NCI-H1105 (cell line): ENCODE measurements at regions not wholly inside any gene's neighbourhood (a gene's known extent, or its start where the extent isn't known, plus 50 kb on each side); places are given as distances from the start of the nearest gene placed in this dataset.

Experiments used
- DNase-seq: peaks from one replicate; lab custom pipeline; 2025; lab: John Stamatoyannopoulos, UW

DNA sequence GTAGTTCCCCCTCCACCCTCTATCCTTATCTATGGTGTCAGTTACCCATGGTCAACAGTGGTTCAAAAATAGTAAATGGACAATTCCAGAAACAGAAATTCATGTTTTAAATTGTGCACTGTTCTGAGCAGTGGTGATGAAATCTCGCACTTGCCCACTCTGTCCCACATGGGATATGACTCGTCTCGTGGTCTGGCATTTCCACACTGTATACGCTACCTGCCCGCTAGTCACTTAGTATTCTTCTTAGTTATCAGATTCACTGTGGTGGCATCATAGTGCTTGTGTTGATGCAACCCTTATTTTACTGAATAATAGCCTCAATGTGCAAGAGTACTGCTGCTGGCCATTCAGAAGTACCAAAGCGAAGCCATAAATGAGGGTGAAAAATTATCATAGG is 507.0 kb downstream of the SNAPC1 start:
- DNase-seq: no peak

DNA sequence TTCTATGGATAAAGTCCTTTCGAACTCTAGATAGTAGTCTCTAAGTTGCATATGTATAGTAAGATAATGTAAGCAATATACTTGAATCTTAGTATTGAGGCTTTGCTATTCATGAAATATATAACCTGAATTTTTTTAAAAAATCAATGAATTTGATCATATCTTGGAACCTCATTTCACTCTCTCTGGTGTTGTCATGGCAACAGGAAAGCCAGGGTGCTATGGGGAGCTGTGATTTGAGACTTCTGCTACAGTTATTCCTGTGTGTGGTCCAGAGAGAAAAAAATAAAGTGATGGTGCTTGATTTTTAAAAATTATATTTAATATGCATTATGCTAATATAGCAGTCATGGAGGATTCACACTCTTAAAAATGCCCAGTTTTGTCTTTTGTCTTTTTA is 508.0 kb downstream of the SNAPC1 start:
- DNase-seq: no peak

DNA sequence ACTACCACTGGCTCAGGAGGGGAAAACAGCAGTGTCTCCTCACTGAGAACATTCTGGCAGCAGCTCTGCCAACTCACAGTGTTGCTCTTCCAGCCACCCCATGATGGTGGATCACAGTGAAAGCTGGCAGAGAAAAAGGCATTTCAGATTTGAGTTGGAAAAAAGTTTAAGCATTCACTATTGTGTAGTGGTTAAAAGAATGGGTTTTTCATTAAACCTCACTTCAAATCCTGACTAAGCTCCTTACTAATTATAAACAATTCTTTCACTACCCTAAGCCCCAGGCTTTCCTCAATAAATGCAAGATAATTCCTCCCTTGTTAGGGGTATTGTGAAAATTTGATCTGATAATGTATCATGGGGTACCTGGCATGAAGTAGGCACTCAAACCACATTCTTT is 518.1 kb downstream of the SNAPC1 start:
- DNase-seq: no peak

DNA sequence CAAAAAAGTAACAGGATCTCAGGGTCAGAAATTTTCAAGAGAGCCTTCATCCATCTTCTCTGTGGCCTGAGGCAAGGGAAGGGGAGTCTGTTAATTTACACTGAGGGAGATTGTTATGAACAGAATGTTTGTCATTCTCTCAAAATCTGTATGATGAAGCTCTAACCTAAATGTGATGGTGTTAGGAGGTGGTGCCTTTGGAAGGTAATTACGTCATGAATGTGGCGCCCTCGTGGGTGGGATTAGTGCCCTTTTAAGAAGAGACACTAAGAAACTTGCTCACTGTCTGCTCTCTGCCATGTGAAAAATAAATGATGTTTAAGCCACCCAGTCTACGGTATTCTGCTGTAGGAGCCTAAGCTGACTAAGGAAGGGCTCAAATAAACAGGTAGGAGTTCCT is 521.6 kb downstream of the SNAPC1 start:
- no peak for DNase-seq

DNA sequence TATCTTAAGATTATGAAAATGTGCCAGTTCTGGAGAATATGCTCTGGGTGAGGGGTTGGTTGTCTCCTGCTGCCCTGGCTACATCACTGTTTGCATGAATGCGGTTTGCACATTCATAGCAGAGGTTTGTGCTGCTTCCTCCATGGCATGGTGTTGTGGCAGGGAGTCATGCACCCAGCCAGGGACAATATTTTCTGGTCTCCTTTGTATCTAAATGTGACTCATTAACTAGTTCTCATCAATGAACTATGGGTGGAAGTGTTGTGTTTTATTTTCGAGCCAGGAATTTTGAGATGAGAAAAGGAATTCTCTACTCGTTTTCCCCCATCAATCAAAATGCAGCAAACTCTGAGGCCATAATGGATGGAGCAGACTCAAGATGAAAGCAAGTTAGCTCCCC is 527.3 kb downstream of the SNAPC1 start:
- no peak for DNase-seq

DNA sequence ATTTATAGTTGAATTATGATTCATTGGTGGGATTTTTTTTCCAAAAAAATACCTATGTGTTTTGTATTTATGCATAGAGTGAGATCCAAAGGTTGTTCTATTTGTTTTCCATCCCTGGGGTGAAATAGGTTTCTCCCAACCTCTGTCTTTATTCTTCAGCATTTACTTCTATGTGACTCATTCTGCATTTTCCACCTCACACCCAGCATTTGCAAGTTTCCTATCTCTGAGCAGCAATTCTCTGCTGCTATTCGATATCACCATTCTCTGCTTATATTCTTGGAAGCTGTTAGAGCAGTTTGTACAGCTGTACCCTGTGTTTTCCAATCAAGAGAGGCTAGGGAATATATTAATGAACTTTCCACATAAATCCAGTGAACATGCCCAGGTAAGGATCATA is 538.9 kb downstream of the SNAPC1 start:
- no peak for DNase-seq

DNA sequence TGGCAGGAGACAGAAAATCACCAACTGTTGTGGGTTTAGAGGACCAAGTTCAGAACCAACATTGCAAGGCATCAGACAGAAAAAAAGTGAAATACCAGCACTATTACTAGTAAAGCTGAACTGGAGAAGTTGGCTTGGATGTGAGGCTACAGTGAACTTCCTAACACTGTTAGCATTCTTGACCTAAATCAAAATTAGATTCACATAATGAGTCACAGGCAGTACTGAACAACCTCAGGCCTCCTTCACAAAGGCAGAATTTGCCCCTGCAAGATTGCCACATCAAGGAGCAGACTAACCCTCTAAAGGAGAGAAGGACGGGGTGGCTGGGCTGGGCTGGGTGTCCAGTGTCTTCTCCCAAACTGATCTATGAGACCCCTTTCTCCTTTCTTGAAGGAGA is 539.7 kb downstream of the SNAPC1 start:
- DNase-seq: no peak

DNA sequence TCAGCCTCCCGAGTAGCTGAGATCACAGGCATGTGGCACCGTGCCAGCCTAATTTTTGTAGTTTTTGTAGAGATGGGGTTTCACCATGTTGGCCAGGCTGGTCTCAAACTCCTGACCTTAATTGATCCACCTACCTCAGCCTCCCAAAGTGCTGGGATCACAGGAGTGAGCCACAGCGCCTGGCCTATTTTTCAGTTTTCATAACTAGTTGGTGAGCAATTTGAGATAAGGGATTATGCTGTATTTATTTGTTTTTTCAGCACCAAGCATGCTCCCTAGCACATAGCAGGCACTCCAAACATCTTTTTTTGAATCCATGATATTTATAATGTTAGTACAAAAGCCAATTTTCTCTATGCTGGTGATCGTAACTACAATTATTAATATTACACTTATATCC is 541.2 kb downstream of the SNAPC1 start:
- no peak for DNase-seq

DNA sequence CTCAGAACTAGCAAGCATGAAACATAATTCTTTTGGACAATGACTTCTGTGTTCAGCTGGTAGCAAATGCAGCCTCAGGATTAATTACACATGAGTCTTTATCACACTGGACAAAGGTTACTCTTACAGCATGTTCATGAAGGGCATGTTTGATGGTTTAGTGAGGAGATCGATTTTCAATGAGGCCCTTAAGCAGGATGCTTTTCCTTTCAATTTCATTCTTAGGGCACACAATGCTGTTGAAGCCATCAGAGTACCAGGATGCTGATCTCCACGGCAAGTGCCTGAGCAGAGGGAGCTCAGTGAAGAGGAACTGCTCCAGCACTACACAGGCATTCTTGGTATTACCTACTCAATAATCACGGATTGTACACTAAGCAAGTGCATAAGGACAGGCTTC is 542.0 kb downstream of the SNAPC1 start:
- no peak for DNase-seq

DNA sequence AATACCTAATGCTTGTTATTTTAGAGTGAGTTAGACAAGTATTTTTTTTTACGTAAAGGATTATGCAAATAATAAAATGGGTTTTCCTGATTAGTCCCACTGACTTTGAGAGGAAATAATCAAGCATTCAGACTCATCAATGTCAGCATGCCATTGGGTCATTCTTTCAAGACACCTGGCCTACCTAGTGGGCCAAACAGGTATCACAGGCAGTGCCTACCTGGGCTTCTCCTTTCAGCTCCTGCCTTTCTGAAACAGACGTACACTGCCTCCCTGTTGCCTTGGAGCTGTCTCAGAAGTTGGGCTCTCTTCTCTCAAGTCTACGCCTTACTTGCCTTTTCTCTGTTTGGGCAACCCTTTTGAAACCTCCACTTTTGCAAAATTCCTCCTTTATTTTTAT is 545.6 kb downstream of the SNAPC1 start:
- DNase-seq: no peak

DNA sequence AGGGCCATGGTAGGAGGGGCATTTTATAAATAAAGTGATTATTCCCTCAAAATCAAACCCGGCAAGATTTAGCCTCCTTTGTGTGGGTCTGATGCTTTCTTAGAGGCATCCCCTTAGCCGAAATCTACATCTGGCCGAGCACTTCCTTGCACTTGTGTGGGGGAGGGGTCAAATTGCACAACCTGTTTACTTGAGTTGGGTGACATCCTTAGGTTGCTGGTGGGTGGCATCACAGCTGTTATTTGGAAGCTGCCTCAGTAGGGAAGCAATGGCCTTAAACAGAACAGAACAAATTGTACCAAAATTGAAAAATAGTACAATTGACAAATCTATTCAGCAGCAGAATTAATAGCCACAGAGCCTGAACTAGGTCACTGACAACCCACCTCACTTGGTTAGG is 546.1 kb downstream of the SNAPC1 start:
- DNase-seq: no peak

DNA sequence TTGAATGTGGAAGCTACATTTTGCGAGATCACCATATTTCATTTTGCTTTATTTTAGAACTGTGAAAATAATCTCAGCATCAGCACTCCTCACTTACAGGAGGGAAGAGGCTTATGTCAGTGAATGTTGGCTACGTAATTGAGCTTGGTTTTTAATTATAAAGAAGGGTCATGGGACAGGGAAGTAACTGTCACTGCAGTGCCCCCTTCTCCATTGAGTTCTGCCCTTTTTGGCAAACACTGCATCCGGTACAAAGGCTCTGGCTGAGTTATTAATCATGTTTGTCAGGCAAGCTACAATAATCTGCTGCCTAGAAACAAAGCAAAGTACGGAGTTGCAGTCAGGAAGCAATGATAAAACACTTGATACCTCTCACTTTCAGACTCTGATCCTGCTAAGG is 546.7 kb downstream of the SNAPC1 start:
- no peak for DNase-seq

DNA sequence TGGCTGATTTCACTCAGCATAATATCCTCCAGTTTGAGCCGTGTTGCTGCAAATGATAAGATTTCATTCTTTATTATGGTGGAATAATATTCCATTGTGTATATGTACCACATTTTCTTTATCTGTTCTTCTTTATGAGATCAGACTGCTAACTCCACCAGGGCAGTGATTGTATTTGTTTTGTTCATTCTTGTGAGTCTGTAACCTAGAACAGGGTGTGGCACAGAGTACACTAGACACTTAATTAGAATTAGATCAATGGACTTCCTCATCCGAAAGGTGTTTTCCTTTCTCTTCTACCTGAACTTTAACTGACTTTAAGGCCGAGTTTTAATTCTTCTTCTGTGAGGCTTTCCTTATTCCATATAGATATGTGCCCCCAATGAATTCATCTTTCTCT is 551.0 kb downstream of the SNAPC1 start:
- no peak for DNase-seq

DNA sequence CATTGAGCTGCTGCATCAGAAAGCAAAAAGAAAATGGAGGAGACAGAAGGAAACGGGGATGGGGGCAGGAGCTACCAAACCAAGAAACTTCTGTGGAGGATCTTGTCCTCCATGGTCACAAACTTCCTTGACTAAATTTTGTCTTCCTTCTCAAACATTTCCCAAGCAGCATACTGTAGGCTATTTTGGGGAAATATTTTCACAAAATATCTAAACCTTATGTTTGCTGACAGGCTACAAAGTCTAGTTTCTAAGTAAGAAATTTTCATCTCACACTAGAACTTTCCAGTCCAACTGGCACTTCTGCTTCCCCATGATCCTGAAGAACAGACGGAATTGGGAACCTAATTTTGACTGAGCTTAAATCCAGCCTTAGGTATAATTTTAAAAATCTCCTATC is 552.0 kb downstream of the SNAPC1 start:
- DNase-seq: no peak

DNA sequence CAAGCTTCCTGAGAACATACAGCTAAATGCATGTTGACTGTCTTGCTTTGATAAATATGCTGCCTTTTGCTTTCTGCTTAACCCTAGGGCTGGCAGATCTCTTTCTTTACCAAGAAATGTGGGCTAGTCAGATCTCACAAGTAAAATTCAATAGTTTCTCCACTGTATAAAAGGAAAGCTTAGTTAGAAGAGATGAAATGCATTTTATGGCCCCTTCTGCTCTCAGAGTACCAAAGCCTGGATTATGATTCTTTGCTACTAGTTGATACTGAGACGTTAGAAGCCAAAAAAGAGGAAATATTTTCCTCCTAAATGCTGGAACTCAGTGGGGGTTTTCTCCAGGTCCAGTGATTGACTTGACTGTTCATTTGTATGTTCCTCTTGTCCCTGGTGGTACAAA is 552.7 kb downstream of the SNAPC1 start:
- DNase-seq: no peak

DNA sequence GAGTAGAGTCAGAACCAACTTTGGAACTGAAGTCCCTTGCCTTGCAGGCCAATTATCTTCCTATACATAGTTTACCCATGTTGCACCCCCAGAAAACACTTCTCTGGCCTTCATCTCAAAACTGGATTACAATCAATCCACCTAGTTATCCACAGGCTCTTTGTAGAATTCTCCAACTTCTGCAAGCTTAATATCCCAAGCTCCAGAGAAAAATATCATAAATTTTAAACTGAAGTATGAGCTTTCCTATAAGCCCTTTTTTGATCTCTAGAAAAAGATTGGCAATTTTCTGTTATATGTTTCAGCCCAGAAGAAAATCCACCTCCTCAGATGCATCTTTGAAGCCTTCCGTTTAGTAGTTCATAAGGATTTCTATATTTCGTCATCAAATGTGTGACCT is 553.4 kb downstream of the SNAPC1 start:
- no peak for DNase-seq

DNA sequence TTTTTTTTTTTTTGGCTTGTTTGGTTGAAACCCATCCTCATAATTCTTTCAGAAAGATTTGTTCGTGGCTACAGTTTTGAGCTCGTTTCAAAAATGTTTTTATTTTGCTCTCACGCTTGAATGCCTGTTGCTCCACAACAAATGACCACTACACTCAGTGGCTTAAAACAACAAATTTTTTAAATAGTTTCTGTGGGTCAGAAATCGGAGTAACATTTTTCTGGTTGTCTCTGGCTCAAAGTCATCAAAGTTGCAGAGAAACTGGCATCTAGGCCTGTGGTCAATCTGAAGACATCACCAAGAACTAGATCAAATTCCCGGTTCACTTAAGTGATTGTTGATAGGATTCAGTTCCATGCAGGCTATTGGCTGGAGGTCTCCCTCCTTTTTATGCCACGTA is 560.0 kb downstream of the SNAPC1 start:
- DNase-seq: no peak

DNA sequence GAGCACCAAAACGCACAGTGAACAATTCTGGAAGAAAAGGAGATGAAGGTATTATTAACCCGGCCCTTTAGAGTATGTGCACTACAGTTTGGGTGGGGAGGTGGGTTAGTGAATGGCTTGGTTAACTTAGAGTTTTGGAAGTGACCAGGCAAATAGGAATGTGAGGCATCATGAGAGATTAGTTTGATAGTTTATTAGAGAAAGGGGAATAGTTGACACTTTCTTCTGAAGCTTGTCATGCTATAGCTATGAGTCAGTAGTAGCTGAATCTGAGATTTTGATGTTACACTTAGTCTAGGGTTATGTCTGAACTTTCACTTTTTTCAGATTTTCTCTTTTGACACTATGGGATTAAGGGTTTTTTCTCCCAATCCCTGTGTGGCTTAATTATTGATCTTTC is 567.2 kb downstream of the SNAPC1 start:
- DNase-seq: no peak

DNA sequence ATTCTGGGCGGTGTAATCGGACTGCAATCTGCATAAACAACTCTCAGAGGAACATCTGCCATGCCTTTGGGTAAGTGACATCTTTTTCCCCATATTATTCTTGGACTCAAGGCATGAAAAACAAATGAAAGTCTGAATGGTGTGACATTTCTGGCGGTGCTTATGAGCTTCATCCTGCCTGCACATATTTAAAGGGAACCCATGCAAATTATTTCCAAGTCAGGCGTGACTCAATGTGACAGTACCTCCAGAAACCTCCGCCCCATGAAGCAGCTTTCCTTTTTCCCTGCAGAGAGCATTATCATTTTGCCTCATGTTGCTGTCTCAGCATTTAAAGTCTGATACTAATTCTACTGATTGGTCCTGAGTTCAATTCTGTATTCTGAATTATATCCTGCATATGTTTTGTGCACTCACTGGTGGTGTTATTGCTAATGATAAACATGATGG is 585.4 kb downstream of the SNAPC1 start:
- no peak for DNase-seq

DNA sequence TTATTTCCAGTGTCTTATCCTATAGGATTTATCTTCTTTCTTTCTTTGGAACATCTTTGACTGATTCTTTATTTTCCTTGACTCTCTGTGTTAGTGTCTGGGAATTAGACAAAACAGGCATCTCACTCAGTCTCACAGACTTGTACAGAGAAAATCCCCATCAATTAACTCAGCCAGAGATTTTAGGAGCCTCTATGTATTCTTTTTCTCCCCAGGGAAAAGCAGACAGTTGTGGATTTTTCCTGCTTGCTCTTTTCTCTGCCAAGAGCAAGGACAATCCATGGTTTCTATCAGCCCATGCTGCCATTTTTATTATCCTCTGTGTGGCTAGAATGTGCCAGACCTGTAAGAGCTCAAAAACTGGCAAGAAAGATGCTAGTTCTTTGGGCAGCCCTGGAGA is 595.1 kb downstream of the SNAPC1 start:
- no peak for DNase-seq

DNA sequence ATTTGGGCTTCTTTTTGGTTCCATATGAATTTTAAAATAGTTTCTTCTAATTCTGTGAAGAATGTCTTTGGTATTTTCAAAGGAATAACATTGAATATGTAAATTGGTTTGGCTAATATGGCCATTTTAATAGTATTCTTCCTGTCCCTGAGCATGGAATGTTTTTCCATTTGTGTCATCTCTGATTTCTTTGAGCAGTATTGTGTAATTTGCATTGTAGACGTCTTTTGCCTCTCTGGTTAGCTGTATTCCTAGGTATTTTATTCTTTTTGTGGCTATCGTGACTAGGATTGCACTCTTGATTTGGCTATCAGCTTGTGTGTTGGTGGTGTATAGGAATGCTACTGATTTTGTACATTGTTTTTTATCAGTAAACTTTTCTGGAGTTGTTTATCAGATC is 601.9 kb downstream of the SNAPC1 start:
- DNase-seq: no peak

DNA sequence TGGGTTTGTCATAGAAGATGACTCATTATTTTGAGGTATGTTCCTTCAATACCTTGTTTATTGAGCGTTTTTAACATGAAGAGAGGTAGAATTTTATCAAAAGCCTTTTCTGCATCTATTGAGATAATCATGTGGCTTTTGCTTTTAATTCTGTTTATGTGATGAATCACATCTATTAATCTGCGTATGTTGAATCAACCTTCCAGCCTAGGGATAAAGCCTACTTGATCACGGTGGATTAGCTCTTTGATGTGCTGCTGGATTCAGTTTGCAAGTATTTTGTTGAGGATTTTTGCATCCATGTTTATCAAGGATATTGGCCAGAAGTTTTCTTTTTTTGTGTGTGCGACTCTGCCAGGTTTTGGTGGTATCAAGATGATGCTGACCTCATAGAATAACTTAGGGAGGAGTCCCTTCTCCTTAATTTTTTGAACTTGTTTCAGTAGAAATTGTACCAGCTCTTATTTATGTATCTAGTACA is 602.6 kb downstream of the SNAPC1 start:
- no peak for DNase-seq

DNA sequence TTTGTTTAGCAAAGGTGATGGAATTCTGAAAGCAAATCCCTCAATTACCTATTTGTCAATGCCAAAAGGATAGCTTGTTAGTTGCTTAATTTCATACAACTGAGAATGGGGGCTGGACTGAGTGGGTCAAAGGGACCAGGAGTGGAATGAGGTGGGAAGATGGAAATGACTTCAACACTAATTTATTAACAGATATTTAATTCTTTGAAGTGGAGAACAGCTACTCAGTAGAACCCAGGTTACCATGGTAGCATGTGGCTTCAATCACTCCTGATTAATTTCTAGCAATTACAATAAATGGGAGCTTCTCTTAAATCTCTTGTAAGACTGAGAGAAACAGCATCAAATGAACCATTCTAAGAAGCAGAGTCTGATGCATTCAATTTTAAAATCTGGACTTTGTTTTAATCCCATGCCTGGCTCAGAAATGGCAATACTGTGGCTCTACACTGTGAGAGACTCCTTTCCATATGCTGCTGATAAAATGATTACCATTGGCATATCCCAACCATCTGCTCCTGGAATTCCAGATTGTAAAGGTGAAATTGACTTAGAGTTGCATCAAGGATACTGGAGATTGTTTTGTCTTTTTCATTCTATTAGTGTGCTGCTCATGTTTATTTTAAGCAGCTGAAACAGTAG is 607.8 kb downstream of the SNAPC1 start:
- no peak for DNase-seq

DNA sequence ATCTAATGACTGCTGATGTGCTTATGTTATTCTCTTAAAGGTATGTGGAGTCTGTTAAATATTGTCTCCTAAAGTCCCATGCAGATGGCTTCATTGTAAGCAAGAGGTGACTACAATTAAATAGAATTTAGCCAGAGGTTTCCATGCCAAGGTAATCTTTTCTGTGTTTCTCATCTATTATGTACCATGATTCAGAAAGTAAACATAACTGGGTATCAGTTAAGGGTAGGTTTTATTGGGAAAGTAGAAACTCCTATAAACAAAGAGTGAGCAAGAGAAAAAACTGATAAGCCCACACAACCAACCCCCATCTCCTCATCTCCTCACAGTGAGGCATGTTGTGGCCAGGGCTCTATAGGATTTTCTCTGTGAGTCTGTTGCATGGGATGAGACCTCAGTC is 611.7 kb downstream of the SNAPC1 start:
- no peak for DNase-seq

DNA sequence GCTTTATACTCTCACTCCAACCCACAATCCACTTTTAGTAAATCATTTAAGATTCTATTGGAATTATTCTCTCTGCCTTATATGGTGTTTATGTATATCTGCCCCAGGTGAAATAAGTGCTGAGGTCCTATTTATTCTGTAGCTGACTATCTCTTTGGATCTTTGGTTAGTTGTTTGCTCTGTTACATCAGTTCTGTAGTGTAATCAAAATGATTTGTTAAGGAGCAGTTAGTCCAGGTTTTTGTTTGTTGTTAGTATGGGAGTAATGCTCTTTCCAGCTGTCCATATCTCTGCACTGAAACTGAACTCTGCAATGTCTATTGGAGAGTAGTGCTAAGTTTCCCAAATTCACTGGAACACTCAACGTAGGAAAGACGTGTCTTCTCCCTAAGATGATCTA is 615.8 kb downstream of the SNAPC1 start:
- DNase-seq: no peak
